H9 (cell line): ENCODE measurements at regions not wholly inside any gene's neighbourhood (a gene's known extent, or its start where the extent isn't known, plus 50 kb on each side); places are given as distances from the start of the nearest gene placed in this dataset.

Experiments
- DNase-seq: peaks from one replicate; pipeline ENCODE4 v3.0.0-alpha.2; 2017
- H2AFZ ChIP-seq: one replicate; pipeline ENCODE4 v1.6.1; 2013; ENCODE audit warnings: mild to moderate bottlenecking, low read length, control low read depth, moderate library complexity
- H2AK5ac ChIP-seq: 2 replicates; pipeline ENCODE4 v1.6.1; 2013; ENCODE audit warnings: low read length, control low read depth, mixed read lengths; ENCODE audit not compliant: insufficient read length
- H2BK120ac ChIP-seq: one replicate; pipeline ENCODE4 v1.6.1; 2013; ENCODE audit warnings: low read depth, mild to moderate bottlenecking, low read length, control low read depth, inconsistent platforms; ENCODE audit not compliant: poor library complexity, severe bottlenecking
- H2BK12ac ChIP-seq: 2 replicates; pipeline ENCODE4 v1.6.1; 2013; ENCODE audit warnings: low read length, control low read depth, mixed read lengths, low read depth; ENCODE audit not compliant: insufficient read length
- H2BK15ac ChIP-seq: 2 replicates; pipeline ENCODE4 v1.6.1; 2013; ENCODE audit warnings: low read depth, low read length, control low read depth
- H2BK20ac ChIP-seq: one replicate; pipeline ENCODE4 v1.6.1; 2013; ENCODE audit warnings: low read depth, mild to moderate bottlenecking, low read length, control low read depth, inconsistent platforms; ENCODE audit not compliant: poor library complexity, severe bottlenecking
- H2BK5ac ChIP-seq: 2 replicates; pipeline ENCODE4 v1.6.1; 2013; ENCODE audit warnings: low read length, control low read depth, mixed read lengths; ENCODE audit not compliant: insufficient read length
- H3K14ac ChIP-seq: 2 replicates; pipeline ENCODE4 v1.6.1; 2013; ENCODE audit warnings: low read length, control low read depth; ENCODE audit not compliant: insufficient read depth
- H3K18ac ChIP-seq: 2 replicates; pipeline ENCODE4 v1.6.1; 2013; ENCODE audit warnings: low read depth, mild to moderate bottlenecking, mixed read lengths, low read length, control low read depth; ENCODE audit not compliant: insufficient read length
- H3K23ac ChIP-seq: 2 replicates; pipeline ENCODE4 v1.6.1; 2013; ENCODE audit warnings: low read length, control low read depth, mixed read lengths, low read depth; ENCODE audit not compliant: insufficient read length
- H3K23me2 ChIP-seq: 2 replicates; pipeline ENCODE4 v1.6.1; 2013; ENCODE audit warnings: low read depth, mild to moderate bottlenecking, mixed read lengths, low read length, control low read depth; ENCODE audit not compliant: insufficient read length, poor library complexity, severe bottlenecking
- H3K27ac ChIP-seq: 2 replicates; pipeline ENCODE4 v1.5.1; 2013; ENCODE audit warnings: low read length, control low read depth, mixed read lengths, low read depth; ENCODE audit not compliant: insufficient read length
- H3K27me3 ChIP-seq: 2 replicates; pipeline ENCODE4 v1.6.1; 2013; ENCODE audit warnings: low read length, control low read depth, inconsistent platforms; ENCODE audit not compliant: insufficient read depth
- H3K4ac ChIP-seq: 2 replicates; pipeline ENCODE4 v1.6.1; 2013; ENCODE audit warnings: low read depth, mild to moderate bottlenecking, control low read depth, inconsistent platforms, low read length, moderate library complexity
- H3K4me1 ChIP-seq: 2 replicates; pipeline ENCODE4 v1.6.1; 2013; ENCODE audit warnings: low read length, control low read depth, inconsistent platforms; ENCODE audit not compliant: insufficient read depth
- H3K4me2 ChIP-seq: 2 replicates; pipeline ENCODE4 v1.6.1; 2013; ENCODE audit warnings: low read length, control low read depth, mixed read lengths; ENCODE audit not compliant: insufficient read length, insufficient read depth
- H3K56ac ChIP-seq: 2 replicates; pipeline ENCODE4 v1.6.1; 2013; ENCODE audit warnings: low read depth, mild to moderate bottlenecking, mixed read lengths, low read length, control low read depth; ENCODE audit not compliant: insufficient read length
- H3K79me1 ChIP-seq: 2 replicates; pipeline ENCODE4 v1.6.1; 2013; ENCODE audit warnings: low read depth, mild to moderate bottlenecking, moderate library complexity, low read length, control low read depth, inconsistent platforms; ENCODE audit not compliant: insufficient read depth, poor library complexity, severe bottlenecking
- H3K79me2 ChIP-seq: 2 replicates; pipeline ENCODE4 v1.6.1; 2013; ENCODE audit warnings: low read length, control low read depth, inconsistent platforms; ENCODE audit not compliant: insufficient read depth
- H3K9ac ChIP-seq: 2 replicates; pipeline ENCODE4 v1.6.1; 2013; ENCODE audit warnings: low read length, control low read depth, mixed read lengths; ENCODE audit not compliant: insufficient read length; ENCODE audit errors: extremely low read depth
- H3K9me3 ChIP-seq: one replicate; pipeline ENCODE4 v1.6.1; 2013; ENCODE audit warnings: low read depth, low read length, inconsistent platforms; ENCODE audit not compliant: control insufficient read depth
- H3T11ph ChIP-seq: one replicate; pipeline ENCODE4 v1.6.1; 2013; ENCODE audit warnings: mild to moderate bottlenecking, low read length, control low read depth, inconsistent platforms
- H4K20me1 ChIP-seq: one replicate; pipeline ENCODE4 v1.6.1; 2013; ENCODE audit not compliant: control insufficient read depth, insufficient read length, insufficient read depth
- H4K5ac ChIP-seq: 2 replicates; pipeline ENCODE4 v1.6.1; 2013; ENCODE audit warnings: low read depth, mild to moderate bottlenecking, mixed read lengths, low read length, control low read depth; ENCODE audit not compliant: insufficient read length
- H4K8ac ChIP-seq: replicated peaks from 2 replicates; pipeline ENCODE4 v1.6.1; 2013; ENCODE audit warnings: low read length, control low read depth, mixed read lengths, low read depth; ENCODE audit not compliant: insufficient read length
- H4K91ac ChIP-seq: 2 replicates; pipeline ENCODE4 v1.6.1; 2013; ENCODE audit warnings: low read depth, mild to moderate bottlenecking, moderate library complexity, mixed read lengths, low read length, control low read depth; ENCODE audit not compliant: insufficient read length
- H3K27ac Mint-ChIP-seq, 3 experiments: 2 replicates in 2 of 3; 3 replicates in 1 of 3; pipeline ENCODE4 v1.8.0; 2020 to 2021; ENCODE audit warnings: mixed read lengths in 3 of 3, mild to moderate bottlenecking in 1 of 3, moderate library complexity in 1 of 3
- H3K27me3 Mint-ChIP-seq: 2 replicates; pipeline ENCODE4 v1.8.0; 2021; ENCODE audit warnings: low read depth, mild to moderate bottlenecking, moderate library complexity, mixed read lengths
- H3K36me3 Mint-ChIP-seq, 3 experiments: 2 replicates in 2 of 3; 3 replicates in 1 of 3; pipeline ENCODE4 v1.8.0; 2020 to 2021; ENCODE audit warnings: low read depth in 3 of 3, mixed read lengths in 3 of 3; ENCODE audit not compliant: insufficient read depth in 1 of 3
- H3K4me1 Mint-ChIP-seq, 2 experiments: 2 replicates each; pipeline ENCODE4 v1.8.0; 2020; ENCODE audit warnings: mixed read lengths in 2 of 2
- H3K4me3 Mint-ChIP-seq, 2 experiments: 2 replicates in 1 of 2; 3 replicates in 1 of 2; pipeline ENCODE4 v1.8.0; 2020 to 2021; ENCODE audit warnings: mild to moderate bottlenecking in 2 of 2, mixed read lengths in 2 of 2, moderate library complexity in 1 of 2
- H3K9me3 Mint-ChIP-seq, 2 experiments: 2 replicates in 1 of 2; 3 replicates in 1 of 2; pipeline ENCODE4 v1.8.0; 2020; ENCODE audit warnings: mild to moderate bottlenecking in 2 of 2, mixed read lengths in 2 of 2, moderate library complexity in 1 of 2
- WGBS: extraction: QIAGEN DNeasy Blood & Tissue Kit; methylation state at CpG from one replicate; pipeline ENCODE4 v1.1.7; 2013; ENCODE audit warnings: missing lambda C conversion rate, low lambda C conversion rate, mixed read lengths; ENCODE audit not compliant: insufficient read length; ENCODE audit errors: extremely low coverage; 5-methylcytosine and 5-hydroxymethylcytosine counted together
- TF ChIP-seq, protein P1 (sequence below): fragments of 200-600 bp; sonication (generic); conservative IDR thresholded peaks from 3 replicates; pipeline ENCODE4 v1.8.0; 2021; ENCODE audit warnings: antibody characterized with exemption, mild to moderate bottlenecking

DNA sequence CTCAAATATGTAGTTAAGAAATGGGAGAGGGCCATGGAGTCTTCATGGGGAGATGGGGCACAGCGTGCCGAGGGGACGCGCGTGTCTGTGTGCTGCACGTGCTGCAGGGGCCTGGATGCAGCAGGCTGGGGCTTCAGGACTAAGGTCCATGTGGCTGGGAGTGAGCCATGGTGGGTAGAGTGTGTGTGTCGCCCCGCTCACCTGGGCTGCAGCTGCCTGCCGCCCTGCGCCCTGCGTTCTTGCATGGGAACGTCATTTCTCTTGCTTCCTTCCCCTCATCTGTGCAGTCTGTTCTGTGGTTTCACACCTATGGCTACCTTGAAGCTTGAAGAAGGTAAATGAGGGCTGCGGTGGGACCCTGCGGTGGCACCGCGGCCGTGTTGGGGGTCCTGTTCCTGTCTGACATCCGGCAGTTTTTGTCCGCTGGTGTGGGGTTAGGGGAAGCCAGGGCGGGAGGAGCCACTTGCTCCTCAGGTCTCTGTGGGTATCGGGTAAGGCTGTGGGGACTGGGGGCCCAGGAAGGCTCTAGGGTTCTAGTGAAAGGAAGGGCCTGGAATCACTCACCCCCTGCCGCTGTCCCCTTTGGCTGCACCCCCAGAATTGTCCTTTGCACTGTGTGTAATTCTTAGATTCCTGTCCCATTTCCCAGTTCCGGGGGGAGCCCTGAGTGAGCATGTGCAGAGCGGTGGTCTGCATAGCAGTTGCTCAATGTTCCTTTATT is 54.1 kb upstream of the HS6ST1 start:
- Histone ChIP-seq H4K91ac (no peak overlapping the region), H3K4ac (no peak overlapping the region), H3K79me1 (no peaks in the 10 kb centered on the region), H3K23ac (no peak overlapping the region), H4K20me1 (no peaks in the 10 kb centered on the region), H3K4me2 (no peak overlapping the region), H2BK20ac (no peak overlapping the region), H3K56ac (no peak overlapping the region), H3K9me3 (no peaks in the 10 kb centered on the region), H2BK15ac (no peak overlapping the region), H3K23me2 (no peaks in the 10 kb centered on the region), H3K9ac (no peak overlapping the region), H4K5ac (no peak overlapping the region), H2BK5ac (no peak overlapping the region), H4K8ac (no peak overlapping the region), H2AFZ (no peak overlapping the region), H2BK12ac (no peak overlapping the region), H2BK120ac (no peak overlapping the region), H2AK5ac (no peak overlapping the region), H3K79me2 (no peaks in the 10 kb centered on the region), H3K27me3 (no peaks in the 10 kb centered on the region), H3K27ac (no peak overlapping the region), H3K4me1 (no peaks in the 10 kb centered on the region), H3K18ac (no peak overlapping the region), H3T11ph (no peak overlapping the region), H3K14ac (no peak overlapping the region)
- WGBS = no CpG with 5 or more reads among the region's 24 CpGs
- TF ChIP-seq, protein P1, sequence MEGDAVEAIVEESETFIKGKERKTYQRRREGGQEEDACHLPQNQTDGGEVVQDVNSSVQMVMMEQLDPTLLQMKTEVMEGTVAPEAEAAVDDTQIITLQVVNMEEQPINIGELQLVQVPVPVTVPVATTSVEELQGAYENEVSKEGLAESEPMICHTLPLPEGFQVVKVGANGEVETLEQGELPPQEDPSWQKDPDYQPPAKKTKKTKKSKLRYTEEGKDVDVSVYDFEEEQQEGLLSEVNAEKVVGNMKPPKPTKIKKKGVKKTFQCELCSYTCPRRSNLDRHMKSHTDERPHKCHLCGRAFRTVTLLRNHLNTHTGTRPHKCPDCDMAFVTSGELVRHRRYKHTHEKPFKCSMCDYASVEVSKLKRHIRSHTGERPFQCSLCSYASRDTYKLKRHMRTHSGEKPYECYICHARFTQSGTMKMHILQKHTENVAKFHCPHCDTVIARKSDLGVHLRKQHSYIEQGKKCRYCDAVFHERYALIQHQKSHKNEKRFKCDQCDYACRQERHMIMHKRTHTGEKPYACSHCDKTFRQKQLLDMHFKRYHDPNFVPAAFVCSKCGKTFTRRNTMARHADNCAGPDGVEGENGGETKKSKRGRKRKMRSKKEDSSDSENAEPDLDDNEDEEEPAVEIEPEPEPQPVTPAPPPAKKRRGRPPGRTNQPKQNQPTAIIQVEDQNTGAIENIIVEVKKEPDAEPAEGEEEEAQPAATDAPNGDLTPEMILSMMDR = no peak
- Mint-ChIP-seq H3K4me3 (no peak overlapping the region), H3K27me3 (no peaks in the 10 kb centered on the region; the same call in none of the 2 replicates), H3K4me1 (peaks cover 21% of the 10 kb centered on the region in 2 experiments), H3K27ac (no peak overlapping the region; a peak in 1 of 7 replicates), H3K9me3 (no peaks in the 10 kb centered on the region), H3K36me3 (peaks cover 0 to 2% (median 0%) of the 10 kb centered on the region in 3 experiments; a peak in 3 of 7 replicates)
- no peak for DNase-seq
